ENCODE measurements at regions not wholly inside any gene's neighbourhood (a gene's known extent, or its start where the extent isn't known, plus 50 kb on each side); places are given as distances from the start of the nearest gene placed in this dataset.

DNA sequence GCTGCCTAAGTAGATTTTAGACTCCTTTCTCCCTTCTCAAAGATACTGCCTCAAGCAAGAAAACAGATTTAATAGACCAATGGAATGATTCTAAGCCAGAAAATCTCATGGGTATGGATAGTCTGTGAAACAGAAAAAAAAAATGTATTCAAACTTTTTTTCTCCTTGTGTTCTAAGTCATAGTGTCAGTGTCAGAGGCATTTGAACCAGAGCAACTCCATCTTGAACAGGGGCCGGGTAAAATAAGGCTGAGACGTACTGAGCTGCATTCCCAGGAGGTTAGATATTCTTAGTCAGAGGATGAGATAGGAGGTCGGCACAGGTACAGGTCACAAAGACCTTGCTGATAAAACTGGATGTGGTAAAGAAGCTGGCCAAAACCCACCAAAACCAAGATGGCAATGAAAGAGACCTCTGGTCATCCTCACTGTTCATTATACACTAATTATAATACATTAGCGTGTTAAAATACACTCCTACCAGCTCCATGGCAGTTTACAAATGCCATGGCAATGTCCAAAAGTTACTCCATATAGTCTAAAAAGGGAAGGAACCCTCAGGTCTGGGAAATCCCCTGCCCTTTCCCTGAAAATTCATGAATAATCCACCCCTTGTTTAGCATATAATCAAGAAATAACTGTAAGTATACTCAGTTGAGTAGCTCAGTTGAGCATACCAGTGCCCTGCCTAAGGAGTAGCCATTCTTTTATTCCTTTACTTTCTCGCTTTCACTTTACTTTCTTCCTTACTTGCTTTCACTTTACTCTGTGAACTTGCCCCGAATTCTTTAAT is 72.8 kb upstream of the GOLGA8B start (continued):
- TF ChIP-seq, protein P1, sequence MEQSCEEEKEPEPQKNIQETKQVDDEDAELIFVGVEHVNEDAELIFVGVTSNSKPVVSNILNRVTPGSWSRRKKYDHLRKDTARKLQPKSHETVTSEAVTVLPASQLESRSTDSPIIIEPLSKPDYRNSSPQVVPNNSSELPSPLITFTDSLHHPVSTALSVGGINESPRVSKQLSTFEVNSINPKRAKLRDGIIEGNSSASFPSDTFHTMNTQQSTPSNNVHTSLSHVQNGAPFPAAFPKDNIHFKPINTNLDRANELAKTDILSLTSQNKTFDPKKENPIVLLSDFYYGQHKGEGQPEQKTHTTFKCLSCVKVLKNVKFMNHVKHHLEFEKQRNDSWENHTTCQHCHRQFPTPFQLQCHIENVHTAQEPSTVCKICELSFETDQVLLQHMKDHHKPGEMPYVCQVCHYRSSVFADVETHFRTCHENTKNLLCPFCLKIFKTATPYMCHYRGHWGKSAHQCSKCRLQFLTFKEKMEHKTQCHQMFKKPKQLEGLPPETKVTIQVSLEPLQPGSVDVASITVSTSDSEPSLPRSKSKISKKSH (CRISPR knock-in tag; IDR thresholded peaks at IDR 0.05) = peak; percentile 95
- TF ChIP-seq NCOA2 (IDR thresholded peaks at IDR 0.05; ENCODE audit: partially characterized antibody in 2 of 2) (no peak), ZNF584 (CRISPR knock-in tag; IDR thresholded peaks at IDR 0.05; ENCODE audit: low read depth) (peak; percentile 97), ZNF764 (CRISPR knock-in tag; IDR thresholded peaks at IDR 0.05; ENCODE audit: low read depth) (0 out of 2 replicates have a peak, but pooled peaks have one; percentile 27), MTF1 (CRISPR knock-in tag; IDR thresholded peaks at IDR 0.05; ENCODE audit: borderline replicate concordance) (peak; percentile 85; the same call in 1 of the 2 replicates), ZNF133 (CRISPR knock-in tag; IDR thresholded peaks at IDR 0.05) (peak; percentile 52; the same call in 1 of the 2 replicates), TRIM24 (IDR thresholded peaks at IDR 0.05) (no peak), KDM1A (IDR thresholded peaks at IDR 0.05) (0 out of 4 replicates have a peak, but pooled peaks of 1 of the 2 experiments have one; percentile 17), LEF1 (IDR thresholded peaks at IDR 0.05) (no peak), TAF7 (tag; IDR thresholded peaks at IDR 0.05) (peak; percentile 63), POLR2AphosphoS5 (IDR thresholded peaks at IDR 0.05; ENCODE audit: control insufficient read depth, insufficient read depth, low read depth, low read length) (no peak), ZNF224 (CRISPR knock-in tag; IDR thresholded peaks at IDR 0.05) (no peak), ESRRB (CRISPR knock-in tag; IDR thresholded peaks at IDR 0.05; ENCODE audit: borderline replicate concordance) (no peak), CXXC5 (CRISPR knock-in tag; IDR thresholded peaks at IDR 0.05) (peak; percentile 96), ETV5 (CRISPR knock-in tag; IDR thresholded peaks at IDR 0.05; ENCODE audit: low read depth) (no peak), GABPB2 (CRISPR knock-in tag; conservative IDR thresholded peaks at IDR 0.05) (no peak)
- TF ChIP-seq, protein P2, sequence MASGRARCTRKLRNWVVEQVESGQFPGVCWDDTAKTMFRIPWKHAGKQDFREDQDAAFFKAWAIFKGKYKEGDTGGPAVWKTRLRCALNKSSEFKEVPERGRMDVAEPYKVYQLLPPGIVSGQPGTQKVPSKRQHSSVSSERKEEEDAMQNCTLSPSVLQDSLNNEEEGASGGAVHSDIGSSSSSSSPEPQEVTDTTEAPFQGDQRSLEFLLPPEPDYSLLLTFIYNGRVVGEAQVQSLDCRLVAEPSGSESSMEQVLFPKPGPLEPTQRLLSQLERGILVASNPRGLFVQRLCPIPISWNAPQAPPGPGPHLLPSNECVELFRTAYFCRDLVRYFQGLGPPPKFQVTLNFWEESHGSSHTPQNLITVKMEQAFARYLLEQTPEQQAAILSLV (tag; IDR thresholded peaks at IDR 0.05) = peak; percentile 91
- TF ChIP-seq, protein P3, sequence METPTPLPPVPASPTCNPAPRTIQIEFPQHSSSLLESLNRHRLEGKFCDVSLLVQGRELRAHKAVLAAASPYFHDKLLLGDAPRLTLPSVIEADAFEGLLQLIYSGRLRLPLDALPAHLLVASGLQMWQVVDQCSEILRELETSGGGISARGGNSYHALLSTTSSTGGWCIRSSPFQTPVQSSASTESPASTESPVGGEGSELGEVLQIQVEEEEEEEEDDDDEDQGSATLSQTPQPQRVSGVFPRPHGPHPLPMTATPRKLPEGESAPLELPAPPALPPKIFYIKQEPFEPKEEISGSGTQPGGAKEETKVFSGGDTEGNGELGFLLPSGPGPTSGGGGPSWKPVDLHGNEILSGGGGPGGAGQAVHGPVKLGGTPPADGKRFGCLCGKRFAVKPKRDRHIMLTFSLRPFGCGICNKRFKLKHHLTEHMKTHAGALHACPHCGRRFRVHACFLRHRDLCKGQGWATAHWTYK (CRISPR knock-in tag; IDR thresholded peaks at IDR 0.05) = peak; percentile 80; the same call in 1 of the 2 replicates
- TF ChIP-seq, protein P4, sequence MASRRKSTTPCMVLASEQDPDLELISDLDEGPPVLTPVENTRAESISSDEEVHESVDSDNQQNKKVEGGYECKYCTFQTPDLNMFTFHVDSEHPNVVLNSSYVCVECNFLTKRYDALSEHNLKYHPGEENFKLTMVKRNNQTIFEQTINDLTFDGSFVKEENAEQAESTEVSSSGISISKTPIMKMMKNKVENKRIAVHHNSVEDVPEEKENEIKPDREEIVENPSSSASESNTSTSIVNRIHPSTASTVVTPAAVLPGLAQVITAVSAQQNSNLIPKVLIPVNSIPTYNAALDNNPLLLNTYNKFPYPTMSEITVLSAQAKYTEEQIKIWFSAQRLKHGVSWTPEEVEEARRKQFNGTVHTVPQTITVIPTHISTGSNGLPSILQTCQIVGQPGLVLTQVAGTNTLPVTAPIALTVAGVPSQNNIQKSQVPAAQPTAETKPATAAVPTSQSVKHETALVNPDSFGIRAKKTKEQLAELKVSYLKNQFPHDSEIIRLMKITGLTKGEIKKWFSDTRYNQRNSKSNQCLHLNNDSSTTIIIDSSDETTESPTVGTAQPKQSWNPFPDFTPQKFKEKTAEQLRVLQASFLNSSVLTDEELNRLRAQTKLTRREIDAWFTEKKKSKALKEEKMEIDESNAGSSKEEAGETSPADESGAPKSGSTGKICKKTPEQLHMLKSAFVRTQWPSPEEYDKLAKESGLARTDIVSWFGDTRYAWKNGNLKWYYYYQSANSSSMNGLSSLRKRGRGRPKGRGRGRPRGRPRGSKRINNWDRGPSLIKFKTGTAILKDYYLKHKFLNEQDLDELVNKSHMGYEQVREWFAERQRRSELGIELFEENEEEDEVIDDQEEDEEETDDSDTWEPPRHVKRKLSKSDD (conservative IDR thresholded peaks at IDR 0.05; ENCODE audit: low read length) = no peak
- TF ChIP-seq, protein P5, sequence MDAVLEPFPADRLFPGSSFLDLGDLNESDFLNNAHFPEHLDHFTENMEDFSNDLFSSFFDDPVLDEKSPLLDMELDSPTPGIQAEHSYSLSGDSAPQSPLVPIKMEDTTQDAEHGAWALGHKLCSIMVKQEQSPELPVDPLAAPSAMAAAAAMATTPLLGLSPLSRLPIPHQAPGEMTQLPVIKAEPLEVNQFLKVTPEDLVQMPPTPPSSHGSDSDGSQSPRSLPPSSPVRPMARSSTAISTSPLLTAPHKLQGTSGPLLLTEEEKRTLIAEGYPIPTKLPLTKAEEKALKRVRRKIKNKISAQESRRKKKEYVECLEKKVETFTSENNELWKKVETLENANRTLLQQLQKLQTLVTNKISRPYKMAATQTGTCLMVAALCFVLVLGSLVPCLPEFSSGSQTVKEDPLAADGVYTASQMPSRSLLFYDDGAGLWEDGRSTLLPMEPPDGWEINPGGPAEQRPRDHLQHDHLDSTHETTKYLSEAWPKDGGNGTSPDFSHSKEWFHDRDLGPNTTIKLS (IDR thresholded peaks at IDR 0.05; ENCODE audit: borderline replicate concordance, low read depth) = no peak
